GM23338 (cell line): ENCODE measurements at regions not wholly inside any gene's neighbourhood (a gene's known extent, or its start where the extent isn't known, plus 50 kb on each side); places are given as distances from the start of the nearest gene placed in this dataset.

Experiments used
- ATAC-seq: fragments of 200-7000 bp; cut with Tn5 transposase; 3 replicates; pipeline ENCODE4 v1.9.1; 2020
- DNase-seq: peaks from one replicate; pipeline ENCODE4 v3.0.0-alpha.2; 2015; ENCODE audit warnings: low spot score
- H2AFZ ChIP-seq: fragments of 200-600 bp; sonication (generic); 2 replicates; pipeline ENCODE4 v1.8.0; 2016; ENCODE audit warnings: antibody characterized with exemption, mild to moderate bottlenecking, moderate library complexity
- H3F3A ChIP-seq: fragments of 200-600 bp; sonication (generic); replicated peaks from 2 replicates; pipeline ENCODE4 v1.8.0; 2017; ENCODE audit warnings: antibody characterized with exemption, mixed run types, low read depth
- H3K27ac ChIP-seq: fragments of 200-600 bp; sonication (generic); 2 replicates; pipeline ENCODE4 v1.6.1; 2016; ENCODE audit warnings: low read depth
- H3K27me3 ChIP-seq: fragments of 200-600 bp; sonication (generic); 2 replicates; pipeline ENCODE4 v1.8.0; 2016; ENCODE audit warnings: mild to moderate bottlenecking, mixed run types, moderate library complexity; ENCODE audit not compliant: insufficient read depth
- H3K36me3 ChIP-seq: fragments of 200-600 bp; sonication (generic); 2 replicates; pipeline ENCODE4 v1.8.0; 2016; ENCODE audit warnings: mild to moderate bottlenecking; ENCODE audit not compliant: insufficient read depth
- H3K4me1 ChIP-seq: fragments of 200-600 bp; sonication (generic); 2 replicates; pipeline ENCODE4 v1.8.0; 2016; ENCODE audit warnings: mild to moderate bottlenecking, moderate library complexity; ENCODE audit not compliant: insufficient read depth
- H3K4me2 ChIP-seq: fragments of 200-600 bp; sonication (generic); 2 replicates; pipeline ENCODE4 v1.7.1; 2017; ENCODE audit warnings: mixed run types
- H3K4me3 ChIP-seq: fragments of 200-600 bp; sonication (generic); 2 replicates; pipeline ENCODE4 v1.6.1; 2016; ENCODE audit warnings: mixed run types
- H3K79me2 ChIP-seq: fragments of 200-600 bp; sonication (generic); replicated peaks from 2 replicates; pipeline ENCODE4 v1.8.0; 2017; ENCODE audit warnings: mild to moderate bottlenecking; ENCODE audit not compliant: insufficient read depth
- H3K9me2 ChIP-seq: fragments of 200-600 bp; sonication (generic); 2 replicates; pipeline ENCODE4 v1.8.0; 2017; ENCODE audit not compliant: insufficient read depth
- H4K20me1 ChIP-seq: fragments of 200-600 bp; sonication (generic); replicated peaks from 2 replicates; pipeline ENCODE4 v1.8.0; 2017; ENCODE audit warnings: mild to moderate bottlenecking; ENCODE audit not compliant: insufficient read depth
- H3K27ac Mint-ChIP-seq: 2 replicates; pipeline ENCODE4 v1.8.0; 2020; ENCODE audit warnings: inconsistent platforms, mild to moderate bottlenecking, moderate library complexity, mixed read lengths
- H3K27me3 Mint-ChIP-seq: 3 replicates; pipeline ENCODE4 v1.8.0; 2022; ENCODE audit warnings: low read depth, mild to moderate bottlenecking, moderate library complexity, mixed read lengths, inconsistent platforms; ENCODE audit not compliant: insufficient read depth, poor library complexity
- H3K36me3 Mint-ChIP-seq: 3 replicates; pipeline ENCODE4 v1.8.0; 2021; ENCODE audit warnings: low read depth, mild to moderate bottlenecking, inconsistent platforms, moderate library complexity, mixed read lengths
- H3K4me1 Mint-ChIP-seq: 3 replicates; pipeline ENCODE4 v1.8.0; 2020; ENCODE audit warnings: mild to moderate bottlenecking, inconsistent platforms, mixed read lengths
- H3K4me3 Mint-ChIP-seq: 3 replicates; pipeline ENCODE4 v1.8.0; 2021; ENCODE audit warnings: moderate library complexity, mild to moderate bottlenecking, inconsistent platforms, mixed read lengths
- H3K9me3 Mint-ChIP-seq: 3 replicates; pipeline ENCODE4 v1.8.0; 2020; ENCODE audit warnings: moderate library complexity, mild to moderate bottlenecking, inconsistent platforms, mixed read lengths
- CREB1 ChIP-seq: fragments of 250-450 bp; sonication (Bioruptor Pico); IDR thresholded peaks from 2 replicates; pipeline ENCODE4 v1.5.0; 2020; ENCODE audit warnings: low read depth, mild to moderate bottlenecking, moderate library complexity
- CTCF ChIP-seq, 2 experiments: fragments of 200-600 bp in 1 of 2; sonication (generic) in 1 of 2; conservative IDR thresholded peaks; 2 replicates each; pipeline versions ENCODE4 v1.5.1 to v1.6.1; 2016 to 2017; ENCODE audit warnings: antibody characterized with exemption in 2 of 2, low read depth in 2 of 2, mild to moderate bottlenecking in 2 of 2, moderate library complexity in 1 of 2
- ETS1 ChIP-seq: IDR thresholded peaks from 2 replicates; pipeline ENCODE4 v1.6.1; 2016; ENCODE audit warnings: antibody characterized with exemption
- EZH2 ChIP-seq: fragments of 200-600 bp; sonication (generic); IDR thresholded peaks from one replicate; pipeline ENCODE4 v1.8.0; 2017; ENCODE audit warnings: antibody characterized with exemption, mild to moderate bottlenecking, low read depth; ENCODE audit not compliant: unreplicated experiment
- EZH2phosphoT487 ChIP-seq: fragments of 200-600 bp; sonication (generic); IDR thresholded peaks from one replicate; pipeline ENCODE4 v1.8.1; 2018; ENCODE audit warnings: antibody characterized with exemption; ENCODE audit not compliant: unreplicated experiment
- JUNB ChIP-seq: IDR thresholded peaks from one replicate; pipeline ENCODE4 v1.6.1; 2016; ENCODE audit warnings: antibody characterized with exemption; ENCODE audit not compliant: unreplicated experiment
- NANOG ChIP-seq: IDR thresholded peaks from 2 replicates; pipeline ENCODE4 v1.6.1; 2016; ENCODE audit warnings: antibody characterized with exemption, borderline replicate concordance
- POLR2AphosphoS5 ChIP-seq: IDR thresholded peaks from 2 replicates; pipeline ENCODE4 v1.6.1; 2016; ENCODE audit warnings: antibody characterized with exemption, low read depth
- STAT1 ChIP-seq: IDR thresholded peaks from one replicate; pipeline ENCODE4 v1.6.1; 2016; ENCODE audit warnings: antibody characterized with exemption; ENCODE audit not compliant: unreplicated experiment
- ZNF114 ChIP-seq: fragments of 250-450 bp; sonication (Bioruptor Pico); IDR thresholded peaks from 2 replicates; pipeline ENCODE4 v1.5.0; 2020; ENCODE audit warnings: mild to moderate bottlenecking, moderate library complexity
- ZNF331 ChIP-seq: fragments of 250-450 bp; sonication (Bioruptor Pico); IDR thresholded peaks from 2 replicates; pipeline ENCODE4 v1.5.0; 2020; ENCODE audit warnings: low read depth, mild to moderate bottlenecking, moderate library complexity
- TF ChIP-seq, protein P1 (sequence below): IDR thresholded peaks from one replicate; pipeline ENCODE4 v1.6.1; 2018; ENCODE audit warnings: antibody characterized with exemption; ENCODE audit not compliant: unreplicated experiment
- TF ChIP-seq, protein P2 (sequence below): fragments of 250-450 bp; sonication (Bioruptor Pico); IDR thresholded peaks from 2 replicates; pipeline ENCODE4 v1.5.0; 2020; ENCODE audit warnings: mild to moderate bottlenecking, moderate library complexity

GRCh38 chr9:102434545-102434944 lies 560.6 kb upstream of the CYLC2 start:
- Mint-ChIP-seq H3K27me3 (peaks cover 3% of the 10 kb centered on the region), H3K27ac (no peak overlapping the region), H3K4me3 (no peak overlapping the region), H3K9me3 (peaks cover 78% of the 10 kb centered on the region), H3K36me3 (peaks cover 15% of the 10 kb centered on the region), H3K4me1 (no peaks in the 10 kb centered on the region)
- H3K9me2 ChIP-seq: no peaks in the 10 kb centered on the region
- H4K20me1 ChIP-seq: no peaks in the 10 kb centered on the region
- H3F3A ChIP-seq: no peaks in the 10 kb centered on the region
- DNase-seq (no peak), ATAC-seq (no peak)
- TF ChIP-seq ETS1 (no peak), NANOG (no peak), CREB1 (CRISPR knock-in tag) (no peak), EZH2phosphoT487 (no peak), JUNB (no peak), ZNF114 (CRISPR knock-in tag) (no peak), ZNF331 (CRISPR knock-in tag) (no peak), EZH2 (no peak), STAT1 (no peak), CTCF (conservative IDR thresholded peaks at IDR 0.05; ENCODE audit: low read depth in 2 of 2) (no peak), POLR2AphosphoS5 (no peak)
- TF ChIP-seq, protein P1, sequence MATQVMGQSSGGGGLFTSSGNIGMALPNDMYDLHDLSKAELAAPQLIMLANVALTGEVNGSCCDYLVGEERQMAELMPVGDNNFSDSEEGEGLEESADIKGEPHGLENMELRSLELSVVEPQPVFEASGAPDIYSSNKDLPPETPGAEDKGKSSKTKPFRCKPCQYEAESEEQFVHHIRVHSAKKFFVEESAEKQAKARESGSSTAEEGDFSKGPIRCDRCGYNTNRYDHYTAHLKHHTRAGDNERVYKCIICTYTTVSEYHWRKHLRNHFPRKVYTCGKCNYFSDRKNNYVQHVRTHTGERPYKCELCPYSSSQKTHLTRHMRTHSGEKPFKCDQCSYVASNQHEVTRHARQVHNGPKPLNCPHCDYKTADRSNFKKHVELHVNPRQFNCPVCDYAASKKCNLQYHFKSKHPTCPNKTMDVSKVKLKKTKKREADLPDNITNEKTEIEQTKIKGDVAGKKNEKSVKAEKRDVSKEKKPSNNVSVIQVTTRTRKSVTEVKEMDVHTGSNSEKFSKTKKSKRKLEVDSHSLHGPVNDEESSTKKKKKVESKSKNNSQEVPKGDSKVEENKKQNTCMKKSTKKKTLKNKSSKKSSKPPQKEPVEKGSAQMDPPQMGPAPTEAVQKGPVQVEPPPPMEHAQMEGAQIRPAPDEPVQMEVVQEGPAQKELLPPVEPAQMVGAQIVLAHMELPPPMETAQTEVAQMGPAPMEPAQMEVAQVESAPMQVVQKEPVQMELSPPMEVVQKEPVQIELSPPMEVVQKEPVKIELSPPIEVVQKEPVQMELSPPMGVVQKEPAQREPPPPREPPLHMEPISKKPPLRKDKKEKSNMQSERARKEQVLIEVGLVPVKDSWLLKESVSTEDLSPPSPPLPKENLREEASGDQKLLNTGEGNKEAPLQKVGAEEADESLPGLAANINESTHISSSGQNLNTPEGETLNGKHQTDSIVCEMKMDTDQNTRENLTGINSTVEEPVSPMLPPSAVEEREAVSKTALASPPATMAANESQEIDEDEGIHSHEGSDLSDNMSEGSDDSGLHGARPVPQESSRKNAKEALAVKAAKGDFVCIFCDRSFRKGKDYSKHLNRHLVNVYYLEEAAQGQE: no peak
- TF ChIP-seq, protein P2, sequence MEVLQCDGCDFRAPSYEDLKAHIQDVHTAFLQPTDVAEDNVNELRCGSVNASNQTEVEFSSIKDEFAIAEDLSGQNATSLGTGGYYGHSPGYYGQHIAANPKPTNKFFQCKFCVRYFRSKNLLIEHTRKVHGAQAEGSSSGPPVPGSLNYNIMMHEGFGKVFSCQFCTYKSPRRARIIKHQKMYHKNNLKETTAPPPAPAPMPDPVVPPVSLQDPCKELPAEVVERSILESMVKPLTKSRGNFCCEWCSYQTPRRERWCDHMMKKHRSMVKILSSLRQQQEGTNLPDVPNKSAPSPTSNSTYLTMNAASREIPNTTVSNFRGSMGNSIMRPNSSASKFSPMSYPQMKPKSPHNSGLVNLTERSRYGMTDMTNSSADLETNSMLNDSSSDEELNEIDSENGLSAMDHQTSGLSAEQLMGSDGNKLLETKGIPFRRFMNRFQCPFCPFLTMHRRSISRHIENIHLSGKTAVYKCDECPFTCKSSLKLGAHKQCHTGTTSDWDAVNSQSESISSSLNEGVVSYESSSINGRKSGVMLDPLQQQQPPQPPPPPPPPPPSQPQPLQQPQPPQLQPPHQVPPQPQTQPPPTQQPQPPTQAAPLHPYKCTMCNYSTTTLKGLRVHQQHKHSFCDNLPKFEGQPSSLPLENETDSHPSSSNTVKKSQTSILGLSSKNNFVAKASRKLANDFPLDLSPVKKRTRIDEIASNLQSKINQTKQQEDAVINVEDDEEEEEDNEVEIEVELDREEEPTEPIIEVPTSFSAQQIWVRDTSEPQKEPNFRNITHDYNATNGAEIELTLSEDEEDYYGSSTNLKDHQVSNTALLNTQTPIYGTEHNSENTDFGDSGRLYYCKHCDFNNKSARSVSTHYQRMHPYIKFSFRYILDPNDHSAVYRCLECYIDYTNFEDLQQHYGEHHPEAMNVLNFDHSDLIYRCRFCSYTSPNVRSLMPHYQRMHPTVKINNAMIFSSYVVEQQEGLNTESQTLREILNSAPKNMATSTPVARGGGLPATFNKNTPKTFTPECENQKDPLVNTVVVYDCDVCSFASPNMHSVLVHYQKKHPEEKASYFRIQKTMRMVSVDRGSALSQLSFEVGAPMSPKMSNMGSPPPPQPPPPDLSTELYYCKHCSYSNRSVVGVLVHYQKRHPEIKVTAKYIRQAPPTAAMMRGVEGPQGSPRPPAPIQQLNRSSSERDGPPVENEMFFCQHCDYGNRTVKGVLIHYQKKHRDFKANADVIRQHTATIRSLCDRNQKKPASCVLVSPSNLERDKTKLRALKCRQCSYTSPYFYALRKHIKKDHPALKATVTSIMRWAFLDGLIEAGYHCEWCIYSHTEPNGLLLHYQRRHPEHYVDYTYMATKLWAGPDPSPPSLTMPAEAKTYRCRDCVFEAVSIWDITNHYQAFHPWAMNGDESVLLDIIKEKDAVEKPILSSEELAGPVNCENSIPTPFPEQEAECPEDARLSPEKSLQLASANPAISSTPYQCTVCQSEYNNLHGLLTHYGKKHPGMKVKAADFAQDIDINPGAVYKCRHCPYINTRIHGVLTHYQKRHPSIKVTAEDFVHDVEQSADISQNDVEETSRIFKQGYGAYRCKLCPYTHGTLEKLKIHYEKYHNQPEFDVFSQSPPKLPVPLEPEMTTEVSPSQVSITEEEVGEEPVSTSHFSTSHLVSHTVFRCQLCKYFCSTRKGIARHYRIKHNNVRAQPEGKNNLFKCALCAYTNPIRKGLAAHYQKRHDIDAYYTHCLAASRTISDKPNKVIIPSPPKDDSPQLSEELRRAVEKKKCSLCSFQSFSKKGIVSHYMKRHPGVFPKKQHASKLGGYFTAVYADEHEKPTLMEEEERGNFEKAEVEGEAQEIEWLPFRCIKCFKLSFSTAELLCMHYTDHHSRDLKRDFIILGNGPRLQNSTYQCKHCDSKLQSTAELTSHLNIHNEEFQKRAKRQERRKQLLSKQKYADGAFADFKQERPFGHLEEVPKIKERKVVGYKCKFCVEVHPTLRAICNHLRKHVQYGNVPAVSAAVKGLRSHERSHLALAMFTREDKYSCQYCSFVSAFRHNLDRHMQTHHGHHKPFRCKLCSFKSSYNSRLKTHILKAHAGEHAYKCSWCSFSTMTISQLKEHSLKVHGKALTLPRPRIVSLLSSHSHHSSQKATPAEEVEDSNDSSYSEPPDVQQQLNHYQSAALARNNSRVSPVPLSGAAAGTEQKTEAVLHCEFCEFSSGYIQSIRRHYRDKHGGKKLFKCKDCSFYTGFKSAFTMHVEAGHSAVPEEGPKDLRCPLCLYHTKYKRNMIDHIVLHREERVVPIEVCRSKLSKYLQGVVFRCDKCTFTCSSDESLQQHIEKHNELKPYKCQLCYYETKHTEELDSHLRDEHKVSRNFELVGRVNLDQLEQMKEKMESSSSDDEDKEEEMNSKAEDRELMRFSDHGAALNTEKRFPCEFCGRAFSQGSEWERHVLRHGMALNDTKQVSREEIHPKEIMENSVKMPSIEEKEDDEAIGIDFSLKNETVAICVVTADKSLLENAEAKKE (CRISPR knock-in tag): no peak
- H3K27ac ChIP-seq: no peak overlapping the region
- H3K4me2 ChIP-seq: no peak overlapping the region
- H3K4me1 ChIP-seq: no peaks in the 10 kb centered on the region
- H2AFZ ChIP-seq: no peak overlapping the region
- no peaks in the 10 kb centered on the region for H3K36me3 ChIP-seq
- no peaks in the 10 kb centered on the region for H3K27me3 ChIP-seq
- no peaks in the 10 kb centered on the region for H3K79me2 ChIP-seq
- no peak overlapping the region for H3K4me3 ChIP-seq
